ENCODE measurements at regions not wholly inside any gene's neighbourhood (a gene's known extent, or its start where the extent isn't known, plus 50 kb on each side); places are given as distances from the start of the nearest gene placed in this dataset.
A peak's percentile ranks its signal among the peaks of the same experiment; 100 is the strongest.
"Not testable (repeated sequence)": the region's sequence is repeated elsewhere in the genome, so short reads cannot be mapped to it uniquely, and the experiment has no call there.

DNA sequence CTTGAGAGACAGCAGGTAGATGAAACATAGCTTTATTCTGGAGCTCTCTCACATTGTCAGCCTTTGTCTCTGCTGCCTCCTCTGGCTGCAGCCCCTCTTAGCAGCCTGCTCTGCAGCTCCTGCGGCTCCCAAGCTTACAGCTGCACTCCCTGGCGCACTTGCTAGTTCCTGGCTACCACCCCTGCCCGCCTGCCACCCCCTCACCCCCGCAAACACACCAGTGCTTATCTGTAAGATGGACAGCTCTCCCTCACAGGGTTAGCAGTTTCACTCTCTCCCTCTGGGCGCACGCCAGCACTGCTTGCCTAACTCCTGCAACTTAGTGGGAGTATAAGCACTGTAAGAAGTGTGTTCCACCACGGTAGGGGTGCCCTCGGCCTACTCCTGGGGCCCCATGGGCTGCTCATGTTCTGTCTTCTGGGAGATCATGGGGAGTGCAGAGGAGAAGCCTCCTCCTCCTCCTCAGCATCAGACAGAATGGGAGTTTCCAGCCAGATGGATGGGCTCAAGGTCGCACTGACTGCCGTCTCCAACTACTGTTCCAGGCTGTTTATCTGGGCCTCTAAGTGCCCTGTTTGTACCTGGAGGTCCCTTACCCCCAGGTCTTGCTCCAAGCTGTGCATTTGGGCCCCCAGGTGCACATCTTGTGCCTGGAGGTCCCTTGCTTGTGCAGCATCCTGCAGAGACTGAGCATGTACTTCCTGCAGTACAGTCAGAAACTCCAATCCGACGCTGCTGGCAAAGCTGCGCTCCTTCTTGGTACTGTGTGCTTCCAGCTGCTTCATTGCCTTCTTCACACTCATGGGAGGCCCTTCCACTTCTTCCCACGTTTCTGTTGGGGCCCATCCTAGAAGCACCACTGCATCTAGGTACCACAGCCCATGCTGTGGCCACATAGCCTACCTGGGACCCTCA lies 1388.1 kb downstream of the AMY1C start:
- peak; percentile 14 for DNase-seq (ENCODE audit: low spot score)

DNA sequence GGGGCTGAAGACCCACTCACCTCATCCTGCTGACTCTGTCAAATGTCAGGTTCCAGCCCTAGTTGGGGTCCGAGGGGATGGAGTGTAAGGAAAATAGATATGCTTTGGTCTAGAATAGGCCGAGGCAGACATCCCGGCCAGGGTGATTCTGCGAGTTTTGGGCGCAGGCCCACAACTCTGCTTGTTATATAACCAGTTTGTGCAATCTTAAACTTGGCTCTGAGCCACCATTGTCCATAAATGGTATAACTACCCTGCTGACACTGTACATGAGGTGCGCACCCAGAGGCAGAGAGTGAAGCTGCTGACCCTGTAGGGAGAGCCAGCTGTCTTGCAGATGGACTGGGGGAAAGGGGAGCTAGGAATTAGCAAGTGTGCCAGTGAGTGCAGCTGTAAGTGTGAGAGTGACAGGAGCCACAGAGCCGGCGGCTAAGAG lies 1388.8 kb downstream of the AMY1C start:
- DNase-seq (ENCODE audit: low spot score), result no peak

DNA sequence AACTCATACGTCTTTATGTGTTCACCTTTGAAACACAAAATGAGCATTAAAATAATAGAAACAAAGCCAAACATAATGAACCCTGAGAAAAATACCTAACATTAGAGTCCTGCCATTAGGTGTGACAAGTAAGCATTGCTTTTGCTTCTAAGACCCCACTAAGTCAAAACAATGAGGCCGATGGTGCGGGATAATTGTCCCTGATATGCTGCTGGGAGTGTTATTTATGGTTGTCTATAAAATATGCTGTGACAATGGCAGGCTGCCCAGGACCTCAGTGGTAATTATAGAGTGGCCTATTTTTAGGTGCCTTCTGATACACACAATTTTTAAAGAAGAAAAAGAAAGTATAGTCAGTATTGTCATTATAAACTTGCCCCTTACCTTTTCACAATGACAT lies 1423.1 kb downstream of the AMY1C start:
- no peak for DNase-seq (ENCODE audit: low spot score)

DNA sequence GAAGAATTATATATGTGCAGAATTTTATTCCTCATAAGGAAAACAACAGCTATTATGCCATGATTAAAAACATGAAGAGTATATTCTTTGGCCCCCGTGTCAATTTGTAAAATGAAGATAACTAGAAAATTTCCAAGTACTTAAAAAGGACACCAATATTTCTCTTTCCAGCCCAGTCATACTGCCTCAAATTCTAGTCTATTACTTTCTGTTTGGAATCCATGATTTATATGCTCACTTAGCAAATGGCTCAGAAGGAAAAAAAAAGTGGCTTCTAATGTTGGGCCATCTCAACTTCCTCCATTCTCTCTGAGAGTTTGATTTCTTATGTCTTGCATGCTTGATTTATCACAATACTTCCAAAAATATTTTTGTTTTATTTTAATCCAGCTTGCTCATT lies 1431.1 kb downstream of the AMY1C start:
- DNase-seq (ENCODE audit: low spot score), result no peak

DNA sequence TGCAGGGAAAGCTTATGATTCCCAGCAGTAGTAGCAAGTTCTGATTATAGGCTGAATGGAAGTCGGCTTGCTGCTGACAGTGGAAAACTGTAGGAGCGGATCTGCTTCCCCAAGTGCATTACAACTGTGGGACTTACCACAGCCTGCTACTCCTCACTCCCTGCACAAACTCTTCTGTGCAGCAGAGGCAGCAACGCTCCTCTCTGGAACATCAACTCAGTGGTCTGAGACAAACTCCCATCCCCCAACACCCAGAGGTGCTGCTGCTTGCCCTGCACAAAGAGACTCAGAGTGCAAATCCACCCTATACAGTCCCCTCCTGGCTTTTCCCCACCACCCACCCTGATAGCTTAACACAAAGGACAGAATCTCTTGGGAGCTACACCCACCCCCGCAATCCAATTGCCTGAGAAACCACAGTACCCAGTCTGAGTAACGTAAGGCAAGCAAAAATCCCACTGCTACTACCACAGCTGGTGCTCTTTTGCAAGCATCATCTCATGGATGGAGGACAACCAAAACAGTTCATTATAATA lies 1455.2 kb downstream of the AMY1C start:
- DNase-seq (ENCODE audit: low spot score), result no peak

DNA sequence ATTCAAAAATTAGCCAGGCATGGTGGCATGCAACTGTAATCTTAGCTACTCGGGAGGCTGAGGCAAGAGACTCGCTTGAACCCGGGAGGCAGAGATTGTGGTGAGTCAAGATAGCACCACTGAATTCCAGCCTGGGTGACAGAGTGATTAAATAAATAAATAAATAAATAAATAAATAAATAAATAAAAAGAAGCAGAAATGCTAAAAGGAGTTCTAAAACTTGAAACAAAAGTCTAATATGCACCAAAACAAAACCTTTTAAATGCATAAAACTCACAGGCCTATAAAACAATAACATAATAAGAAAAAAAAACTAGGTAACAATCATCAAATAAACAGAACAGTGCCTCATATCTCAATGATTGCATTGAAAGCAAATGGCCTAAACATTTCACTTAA lies 1458.9 kb downstream of the AMY1C start:
- no peak for DNase-seq (ENCODE audit: low spot score)

DNA sequence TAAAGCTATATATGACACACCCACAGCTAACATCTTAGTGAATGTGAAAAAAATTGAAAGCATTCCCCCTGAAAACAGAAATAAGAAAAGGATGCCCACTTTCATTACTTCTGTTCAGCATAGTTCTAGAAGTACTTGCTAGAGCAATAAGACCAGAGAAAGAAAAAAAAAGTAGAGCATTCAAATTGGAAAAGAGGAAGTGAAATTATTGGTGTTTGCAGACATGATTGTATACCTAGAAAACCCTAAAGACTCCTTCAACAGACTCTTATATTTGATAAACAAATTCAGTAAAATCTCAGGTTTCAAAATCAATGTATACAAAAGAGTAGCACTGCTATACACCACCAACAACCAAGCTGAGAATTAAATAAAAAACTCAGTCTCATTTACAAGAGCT lies 1461.0 kb downstream of the AMY1C start:
- DNase-seq (ENCODE audit: low spot score), result no peak

DNA sequence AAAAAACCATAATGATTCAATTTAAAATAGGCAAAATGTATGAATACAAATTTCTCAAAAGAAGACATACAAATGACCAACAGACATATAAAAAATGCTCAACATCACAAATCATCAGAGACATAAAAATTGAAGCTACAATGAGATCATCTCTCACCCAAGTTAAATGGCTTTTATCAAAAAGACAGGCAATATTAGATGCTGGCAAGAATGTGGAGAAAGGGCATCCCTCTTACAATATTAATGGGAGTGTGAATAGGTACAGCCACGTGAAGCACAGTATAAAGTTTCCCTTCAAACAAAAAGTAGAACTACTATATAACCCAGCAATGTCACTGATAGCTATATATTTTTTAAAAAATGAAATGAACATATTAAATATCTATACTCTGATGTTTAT lies 1481.7 kb downstream of the AMY1C start:
- DNase-seq (ENCODE audit: low spot score), result no peak

DNA sequence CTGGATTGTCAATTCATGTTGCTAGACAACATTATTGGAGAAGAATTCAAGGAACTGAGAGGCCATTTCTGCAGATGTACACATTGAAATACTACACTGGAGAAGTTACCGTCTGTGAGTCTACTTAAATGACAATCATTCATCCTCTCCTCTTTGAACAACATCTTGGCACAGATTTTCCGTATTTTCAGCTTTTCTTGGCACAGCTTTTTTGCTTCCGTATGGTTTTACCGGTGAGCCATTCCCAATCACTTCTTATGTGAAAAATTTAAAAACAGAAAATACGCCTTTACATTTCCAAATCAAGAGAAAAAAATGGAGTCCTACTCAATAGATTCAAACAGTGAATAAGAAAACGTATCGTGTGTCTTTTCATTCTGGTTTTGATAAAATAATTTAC lies 1493.7 kb downstream of the AMY1C start:
- DNase-seq (ENCODE audit: low spot score), result no peak

DNA sequence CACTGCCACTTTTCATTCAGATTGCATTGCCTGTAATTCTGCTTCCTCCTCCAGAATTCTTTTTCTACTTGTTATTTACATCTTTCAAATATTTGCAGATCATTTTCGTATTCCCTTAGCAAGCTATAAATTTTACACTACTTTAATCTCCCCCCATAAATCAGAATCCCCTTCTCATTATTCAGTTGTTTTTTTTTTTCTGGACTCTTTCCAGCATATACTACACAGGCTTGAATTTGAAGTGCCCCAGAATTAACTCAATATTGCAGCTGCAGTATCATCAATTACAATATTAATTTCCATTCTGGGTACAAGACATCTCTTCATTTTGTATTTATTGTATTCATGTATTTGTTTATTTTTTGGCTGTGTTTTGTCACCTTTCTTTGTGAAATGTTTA lies 1494.3 kb downstream of the AMY1C start:
- DNase-seq (ENCODE audit: low spot score), result no peak

DNA sequence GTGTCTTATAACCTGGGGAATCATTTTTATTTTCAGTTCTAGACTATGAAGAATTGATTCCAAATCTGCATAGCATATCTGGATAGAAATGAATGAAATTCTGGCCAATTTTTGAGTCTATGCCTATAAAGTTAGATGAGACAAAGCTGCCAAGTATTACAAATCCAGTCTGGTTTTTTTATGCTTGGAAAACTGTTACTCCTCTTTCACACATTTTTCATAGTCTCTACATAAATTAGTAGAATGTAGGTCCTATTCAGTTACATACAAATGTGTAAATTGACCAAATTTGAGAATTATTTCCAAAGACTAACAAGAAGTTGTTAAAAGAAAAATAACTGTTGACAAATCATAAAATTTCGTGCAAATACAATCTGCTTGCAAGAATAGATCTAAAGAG lies 1505.2 kb downstream of the AMY1C start:
- no peak for DNase-seq (ENCODE audit: low spot score)

DNA sequence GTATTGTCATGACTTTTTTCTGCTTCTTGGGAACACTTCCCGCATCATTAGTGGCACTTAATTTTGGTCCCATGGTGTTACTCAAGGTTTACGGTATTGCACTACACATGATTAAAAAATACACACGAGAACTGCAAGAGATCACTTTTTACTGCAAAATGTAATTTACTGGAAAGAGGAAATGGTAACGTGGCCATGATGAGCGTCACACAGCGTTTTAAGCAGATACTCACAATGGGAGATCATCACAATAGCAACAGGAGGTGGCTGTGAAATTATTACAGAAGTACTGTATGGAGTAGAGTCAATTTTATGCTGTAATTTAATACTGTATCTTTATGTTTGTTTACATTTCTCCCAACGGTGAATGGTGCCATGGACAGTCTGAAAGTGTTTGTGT lies 1510.3 kb downstream of the AMY1C start:
- no peak for DNase-seq (ENCODE audit: low spot score)

DNA sequence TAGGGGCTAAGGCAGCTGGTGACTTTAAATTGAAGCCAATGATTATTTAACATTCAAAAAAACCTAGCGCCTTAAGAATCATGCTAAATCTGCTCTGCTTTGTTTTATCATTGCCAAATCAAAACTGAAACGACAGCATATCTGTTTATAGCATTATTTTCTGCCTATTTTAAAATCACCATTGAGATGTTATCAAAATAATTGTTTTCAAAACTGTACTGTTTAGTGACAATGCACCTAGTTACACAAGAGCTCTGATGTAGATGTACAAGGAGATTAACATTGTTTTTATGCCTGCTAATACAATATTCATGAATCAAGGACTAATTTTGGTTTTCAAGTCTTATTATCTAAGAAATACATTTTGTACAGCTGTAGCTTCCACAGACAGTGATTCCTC lies 1521.3 kb downstream of the AMY1C start:
- DNase-seq (ENCODE audit: low spot score), result no peak

DNA sequence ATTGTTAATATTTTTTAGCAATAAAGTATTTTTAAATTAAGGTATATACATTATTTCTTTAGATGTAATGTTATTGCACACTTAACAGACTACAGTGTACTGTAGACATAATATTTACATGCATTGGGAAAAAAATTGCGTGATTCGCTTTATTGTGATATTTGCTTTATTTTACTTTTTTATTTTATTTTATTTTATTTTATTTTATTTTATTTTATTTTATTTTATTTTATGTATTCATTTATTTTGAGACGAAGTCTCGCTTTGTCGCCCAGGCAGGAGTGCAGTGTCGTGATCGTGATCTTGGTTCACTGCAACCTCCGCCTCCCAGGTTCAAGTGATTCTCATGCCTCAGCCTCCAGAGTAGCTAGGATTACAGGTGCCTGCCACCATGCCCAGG lies 1522.7 kb downstream of the AMY1C start:
- not testable (repeated sequence) for DNase-seq (ENCODE audit: low spot score)

DNA sequence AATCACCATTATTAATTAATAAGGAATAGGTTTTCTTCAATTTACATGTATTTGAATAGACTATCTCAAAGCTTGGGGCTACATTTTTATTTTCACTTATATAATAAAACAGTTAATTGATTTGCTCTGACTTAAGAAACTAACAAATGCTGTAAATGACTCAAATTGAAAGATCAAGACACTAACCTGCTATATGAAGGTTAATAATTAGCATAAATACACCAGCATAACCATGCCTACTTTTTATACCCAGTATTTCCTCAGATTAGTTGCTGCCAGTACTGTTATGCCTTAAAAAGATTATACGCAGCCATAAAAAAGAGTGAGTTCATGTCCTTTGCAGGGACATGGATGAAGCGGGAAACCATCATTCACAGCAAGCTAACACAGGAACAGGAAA lies 1545.1 kb downstream of the AMY1C start:
- no peak for DNase-seq (ENCODE audit: low spot score)

DNA sequence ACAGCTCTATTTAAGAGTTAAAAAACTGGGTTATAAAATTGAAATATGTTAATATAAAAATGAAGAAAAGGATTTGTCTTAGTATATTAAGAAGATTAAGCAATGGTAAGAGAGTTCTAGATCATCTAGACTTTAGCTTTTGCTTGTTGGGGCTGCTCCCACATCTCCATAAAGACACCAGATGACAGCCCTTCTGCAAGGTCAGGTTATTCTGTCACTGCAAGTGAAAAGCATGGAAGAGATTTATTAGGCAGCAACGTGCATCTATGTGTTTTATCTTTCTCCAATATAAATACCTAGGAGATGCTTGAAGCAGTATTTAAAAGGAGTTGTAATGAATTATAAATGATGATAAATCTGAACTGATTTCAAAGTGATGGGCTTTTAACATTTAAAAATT lies 1560.4 kb downstream of the AMY1C start:
- DNase-seq (ENCODE audit: low spot score), result no peak

DNA sequence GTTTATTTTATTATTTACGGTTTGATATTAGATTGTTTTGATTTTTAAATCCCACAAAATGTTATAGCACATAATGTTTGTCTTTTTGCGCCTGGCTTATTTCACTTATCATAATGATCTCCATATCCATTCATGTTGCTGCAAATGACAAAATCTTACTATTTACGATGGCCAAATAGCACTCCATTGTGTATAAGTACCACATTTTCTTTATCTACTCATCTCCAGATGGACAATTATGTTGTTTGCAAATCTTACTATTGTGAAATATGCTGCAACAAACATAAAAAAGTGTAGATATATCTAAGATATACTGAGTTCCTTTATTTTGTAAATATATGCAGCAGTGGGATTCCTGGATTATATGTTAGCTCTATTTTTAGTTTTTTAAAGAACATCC lies 1568.3 kb downstream of the AMY1C start:
- no peak for DNase-seq (ENCODE audit: low spot score)

DNA sequence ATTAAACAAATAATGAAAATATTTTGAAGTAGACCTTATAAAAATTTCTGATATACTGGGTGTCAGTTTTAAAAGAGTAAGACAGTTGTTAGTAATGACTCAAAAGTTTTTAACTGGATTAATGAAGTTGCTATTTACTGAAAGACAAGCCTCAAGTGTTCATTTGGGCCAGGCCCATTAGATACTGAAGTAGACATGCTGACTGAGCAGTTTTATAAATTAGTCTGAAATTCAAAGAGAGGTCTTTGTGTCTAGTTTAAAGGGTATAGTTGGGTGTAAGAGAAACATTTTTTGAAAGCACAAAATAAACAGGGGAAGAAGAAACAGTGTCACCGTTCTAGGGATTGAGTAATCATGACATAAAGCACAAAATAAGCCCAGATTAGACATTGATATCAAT lies 1577.2 kb downstream of the AMY1C start:
- no peak for DNase-seq (ENCODE audit: low spot score)

DNA sequence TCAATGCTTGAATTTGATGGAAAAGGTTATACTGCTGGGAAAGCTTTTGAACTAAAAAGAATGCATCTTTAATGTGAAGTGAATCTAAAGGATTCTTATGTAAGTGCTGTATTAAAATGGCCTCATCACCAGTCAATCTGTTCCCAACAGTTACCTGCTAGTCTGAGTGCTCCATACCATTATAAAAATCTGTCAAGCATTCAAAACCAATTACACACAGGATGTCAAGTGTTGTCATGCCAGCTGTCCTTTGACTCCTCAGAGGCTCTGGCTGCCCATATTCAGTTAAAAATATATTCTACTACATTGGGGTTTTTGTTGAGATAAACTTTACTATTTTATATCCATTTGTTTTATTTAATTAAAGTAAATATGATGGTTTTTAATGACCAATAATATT lies 1587.7 kb downstream of the AMY1C start:
- no peak for DNase-seq (ENCODE audit: low spot score)

DNA sequence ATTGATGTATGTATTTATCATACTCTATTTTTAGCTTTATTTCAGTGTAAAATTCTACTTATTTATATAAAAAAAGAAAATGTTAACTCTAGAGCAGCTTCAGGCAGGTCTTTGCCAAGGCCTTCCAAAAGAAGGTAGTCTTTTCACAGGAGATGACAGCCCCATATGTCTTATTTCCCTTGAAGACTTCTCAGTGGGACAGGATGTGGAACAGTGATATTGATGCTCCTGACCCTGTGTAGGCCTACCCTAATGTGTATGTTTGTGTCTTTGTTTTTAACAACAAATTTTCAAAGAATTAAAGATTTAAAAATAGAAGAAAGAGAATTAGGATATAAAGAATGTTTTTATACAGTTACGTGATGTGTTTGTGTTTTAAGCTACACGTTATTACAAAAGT lies 1593.6 kb downstream of the AMY1C start:
- no peak for DNase-seq (ENCODE audit: low spot score)

DNA sequence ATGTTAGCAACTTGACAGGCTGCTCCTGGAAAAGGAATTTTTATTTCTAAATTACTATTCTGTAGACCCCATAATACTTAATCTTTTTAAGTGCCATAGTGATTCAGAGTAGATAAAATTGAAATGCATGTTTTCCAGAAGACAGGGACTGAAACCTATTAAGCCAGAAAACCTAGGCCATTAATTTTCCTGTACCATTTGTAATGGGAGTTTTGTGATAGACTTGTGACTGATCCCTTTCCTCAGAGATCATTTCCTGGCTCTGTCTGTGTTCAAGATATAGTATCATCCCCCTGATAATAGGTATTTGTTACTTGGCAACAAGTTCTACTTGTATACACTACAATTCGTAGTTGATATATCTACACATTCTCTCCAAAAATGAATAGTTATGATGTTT lies 1609.8 kb downstream of the AMY1C start:
- no peak for DNase-seq (ENCODE audit: low spot score)

DNA sequence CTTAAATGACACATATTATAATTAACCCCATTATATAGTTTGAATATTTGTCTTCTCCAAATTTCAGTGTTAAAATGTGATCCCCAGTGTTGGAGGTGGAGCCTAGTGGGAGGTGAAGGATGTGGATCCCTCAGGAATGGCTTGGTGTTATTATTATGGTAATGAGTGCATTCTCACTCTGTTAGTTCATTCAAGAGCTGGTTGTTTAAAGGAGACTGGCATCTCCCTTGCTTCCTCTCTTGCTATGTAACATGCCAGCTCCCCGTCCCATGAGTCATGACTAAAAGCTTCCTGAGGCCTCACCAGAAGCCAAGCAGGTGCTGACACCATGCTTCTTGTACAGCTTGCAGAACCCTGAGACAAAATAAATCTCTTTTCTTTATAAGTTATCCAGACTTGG lies 1612.7 kb downstream of the AMY1C start:
- no peak for DNase-seq (ENCODE audit: low spot score)

DNA sequence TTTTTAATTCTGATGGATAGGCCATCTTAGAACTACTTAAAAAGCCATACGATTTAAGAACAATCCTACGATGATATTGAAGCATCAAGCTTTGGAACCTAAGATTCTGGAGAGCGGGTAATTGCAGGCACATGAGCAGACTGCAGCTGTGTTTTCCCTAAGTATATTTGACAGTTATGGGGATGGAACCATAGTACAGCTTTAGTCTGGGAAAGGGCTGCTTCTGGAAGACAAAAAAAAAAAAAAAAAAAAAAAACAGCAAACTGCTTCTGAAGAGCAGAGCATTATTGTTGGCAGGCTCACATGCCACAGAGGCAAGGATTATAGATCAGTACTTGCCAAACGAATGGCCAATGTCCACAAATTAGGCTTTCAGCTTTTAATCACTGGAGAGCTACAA lies 1618.7 kb downstream of the AMY1C start:
- DNase-seq (ENCODE audit: low spot score), result no peak

DNA sequence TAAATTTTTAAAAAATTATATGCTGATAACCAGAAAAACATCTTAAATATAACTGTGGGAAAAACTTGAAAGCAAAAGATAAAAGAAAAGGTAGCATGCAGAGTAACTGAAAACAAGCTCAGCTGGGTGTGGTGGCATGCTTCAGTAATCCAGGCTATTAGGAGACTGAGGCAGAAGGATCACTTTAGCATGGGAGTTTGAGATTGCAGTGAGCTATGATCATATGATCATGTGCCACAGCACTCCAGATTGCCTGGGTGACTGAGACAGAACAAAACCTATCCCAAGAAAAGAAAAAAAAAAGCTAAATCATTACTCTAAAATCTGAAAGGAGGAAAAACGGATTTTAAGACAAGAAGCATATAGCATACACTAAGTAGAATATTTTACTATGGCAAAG lies 1624.0 kb downstream of the AMY1C start:
- DNase-seq (ENCODE audit: low spot score), result no peak
